IMR-90 (cell line): ENCODE measurements at regions not wholly inside any gene's neighbourhood (a gene's known extent, or its start where the extent isn't known, plus 50 kb on each side); places are given as distances from the start of the nearest gene placed in this dataset.
A peak's percentile ranks its signal among the peaks of the same experiment; 100 is the strongest.

Source experiments
- ATAC-seq: fragments of 200-7000 bp; cut with Tn5 transposase; 2 replicates; pipeline ENCODE4 v1.9.1; 2020; ENCODE audit warnings: low read depth, mild to moderate bottlenecking, moderate library complexity
- BruUV-seq: library from RNA; stranded (reverse); fragments of 400-500 nt; replicated peaks from 2 replicates; lab custom pipeline; 2021; lab: Mats Ljungman, UMichigan
- CTCF ChIA-PET: fragments of 300-600 bp; formaldehyde crosslinking; extraction: SDS; loops from one replicate; lab custom pipeline; 2021; ENCODE audit warnings: antibody characterized with exemption; lab: Yijun Ruan, JAX
- POLR2A ChIA-PET: fragments of 300-600 bp; sonication (Branson Sonifier 250); formaldehyde crosslinking; loops from one replicate; lab custom pipeline; 2022; ENCODE audit warnings: antibody characterized with exemption; ENCODE audit not compliant: unreplicated experiment; lab: Charles Lee
- DNase-seq: peaks from one replicate; pipeline ENCODE4 v3.0.0; 2013
- H2AFZ ChIP-seq: replicated peaks from 2 replicates; pipeline ENCODE3; 2013; ENCODE audit warnings: low read length, mild to moderate bottlenecking; ENCODE audit not compliant: poor library complexity
- H2AK5ac ChIP-seq: 2 replicates; pipeline ENCODE4 v1.6.1; 2013; ENCODE audit warnings: low read depth, low read length, inconsistent platforms
- H2AK9ac ChIP-seq: replicated peaks from 2 replicates; pipeline ENCODE3; 2013; ENCODE audit warnings: mild to moderate bottlenecking, low read depth, low read length, moderate library complexity; ENCODE audit not compliant: poor library complexity
- H2BK120ac ChIP-seq: 2 replicates; pipeline ENCODE4 v1.6.1; 2013; ENCODE audit warnings: low read depth, low read length, inconsistent platforms
- H2BK15ac ChIP-seq: 3 replicates; pipeline ENCODE4 v1.6.1; 2013; ENCODE audit warnings: low read depth, low read length, inconsistent platforms
- H2BK20ac ChIP-seq: 2 replicates; pipeline ENCODE4 v1.6.1; 2013; ENCODE audit warnings: low read depth, mild to moderate bottlenecking, inconsistent platforms, low read length, moderate library complexity
- H2BK5ac ChIP-seq: 2 replicates; pipeline ENCODE4 v1.6.1; 2013; ENCODE audit warnings: mild to moderate bottlenecking, low read depth, low read length, inconsistent platforms; ENCODE audit not compliant: poor library complexity, severe bottlenecking
- H3K14ac ChIP-seq: replicated peaks from 2 replicates; pipeline ENCODE4 v1.6.1; 2013; ENCODE audit warnings: low read depth, low read length, inconsistent platforms
- H3K18ac ChIP-seq: 2 replicates; pipeline ENCODE4 v1.6.1; 2013; ENCODE audit warnings: low read depth, low read length, control low read depth
- H3K23ac ChIP-seq: 2 replicates; pipeline ENCODE4 v1.6.1; 2013; ENCODE audit warnings: low read depth, low read length, inconsistent platforms
- H3K27ac ChIP-seq: 2 replicates; pipeline ENCODE4 v1.5.1; 2013; ENCODE audit warnings: mild to moderate bottlenecking, control low read depth, low read length; ENCODE audit not compliant: insufficient read depth
- H3K27me3 ChIP-seq: 2 replicates; pipeline ENCODE4 v1.6.1; 2013; ENCODE audit warnings: low read length; ENCODE audit not compliant: control insufficient read depth, insufficient read depth
- H3K36me3 ChIP-seq: 2 replicates; pipeline ENCODE4 v1.6.1; 2013; ENCODE audit warnings: low read length, mixed read lengths; ENCODE audit not compliant: control insufficient read depth, insufficient read depth
- H3K4ac ChIP-seq: 2 replicates; pipeline ENCODE4 v1.6.1; 2013; ENCODE audit warnings: low read depth, low read length, inconsistent platforms
- H3K4me1 ChIP-seq: 2 replicates; pipeline ENCODE4 v1.6.1; 2013; ENCODE audit warnings: low read length, mixed read lengths; ENCODE audit not compliant: control insufficient read depth, insufficient read depth
- H3K4me2 ChIP-seq: 2 replicates; pipeline ENCODE4 v1.6.1; 2013; ENCODE audit warnings: low read depth, mild to moderate bottlenecking, control low read depth, low read length, moderate library complexity
- H3K4me3 ChIP-seq: 2 replicates; pipeline ENCODE4 v1.5.1; 2013; ENCODE audit warnings: low read depth, mild to moderate bottlenecking, control low read depth, low read length, moderate library complexity; ENCODE audit not compliant: insufficient read depth
- H3K56ac ChIP-seq: 2 replicates; pipeline ENCODE4 v1.6.1; 2013; ENCODE audit warnings: low read length, inconsistent platforms; ENCODE audit not compliant: insufficient read depth; ENCODE audit errors: extremely low read depth
- H3K79me1 ChIP-seq, 2 experiments: 2 replicates each; pipeline ENCODE4 v1.6.1; 2013; ENCODE audit warnings: low read length in 2 of 2, inconsistent platforms in 1 of 2, low read depth in 1 of 2
- H3K9ac ChIP-seq: 2 replicates; pipeline ENCODE4 v1.6.1; 2013; ENCODE audit warnings: low read depth, low read length, control low read depth
- H3K9me1 ChIP-seq: 2 replicates; pipeline ENCODE4 v1.6.1; 2013; ENCODE audit warnings: low read length, inconsistent platforms; ENCODE audit not compliant: insufficient read depth
- H3K9me3 ChIP-seq: 2 replicates; pipeline ENCODE4 v1.6.1; 2013; ENCODE audit warnings: low read length; ENCODE audit not compliant: control insufficient read depth, insufficient read depth
- H4K20me1 ChIP-seq: 2 replicates; pipeline ENCODE4 v1.6.1; 2013; ENCODE audit warnings: low read length, inconsistent platforms; ENCODE audit not compliant: insufficient read depth
- H4K5ac ChIP-seq: 2 replicates; pipeline ENCODE4 v1.6.1; 2013; ENCODE audit warnings: mild to moderate bottlenecking, low read depth, low read length, control low read depth
- H4K8ac ChIP-seq, 2 experiments: 2 replicates each; pipeline ENCODE4 v1.6.1; 2013; ENCODE audit warnings: low read depth in 2 of 2, low read length in 2 of 2, control low read depth in 1 of 2, inconsistent platforms in 1 of 2
- H4K91ac ChIP-seq: 2 replicates; pipeline ENCODE4 v1.6.1; 2013; ENCODE audit warnings: low read depth, low read length, inconsistent platforms; ENCODE audit not compliant: insufficient read depth
- MAFK ChIP-seq: IDR thresholded peaks from 2 replicates; pipeline ENCODE4 v1.6.1; 2012; ENCODE audit warnings: low read depth, low read length, improper control_type of control experiment
- MAZ ChIP-seq: IDR thresholded peaks from 2 replicates; pipeline ENCODE4 v1.6.1; 2012; ENCODE audit warnings: low read depth, mild to moderate bottlenecking, low read length, improper control_type of control experiment, moderate library complexity, borderline replicate concordance
- NFE2L2 ChIP-seq: fragments of 150-350 bp; IDR thresholded peaks from 2 replicates; pipeline ENCODE4 v1.6.1; 2016; ENCODE audit warnings: low read depth, mild to moderate bottlenecking, low read length
- POLR2A ChIP-seq: IDR thresholded peaks from 2 replicates; pipeline ENCODE4 v1.6.1; 2012; ENCODE audit warnings: mild to moderate bottlenecking, low read depth, low read length
- RAD21 ChIP-seq: IDR thresholded peaks from 2 replicates; pipeline ENCODE4 v1.6.1; 2012; ENCODE audit warnings: low read length, improper control_type of control experiment
- RFX5 ChIP-seq: IDR thresholded peaks from 2 replicates; pipeline ENCODE4 v1.8.0; 2012; ENCODE audit warnings: low read depth, mild to moderate bottlenecking, low read length, moderate library complexity
- WGBS, 2 experiments: methylation state at CpG; one replicate each; pipeline versions ENCODE4 v1.1.5 to v1.1.7; 2013; ENCODE audit warnings: missing lambda C conversion rate in 2 of 2; ENCODE audit not compliant: insufficient read length in 1 of 2; ENCODE audit errors: extremely low coverage in 2 of 2; 5-methylcytosine and 5-hydroxymethylcytosine counted together
- dilution Hi-C: fragments of 300-500 bp; cut with HindIII; formaldehyde crosslinking; loops from one replicate; pipeline ENCODE4 v1.14.3; 2018; ENCODE audit warnings: low sequenced_read_pairs; ENCODE audit not compliant: unreplicated experiment
- in situ Hi-C: fragments of 300-500 bp; cut with MboI; formaldehyde crosslinking; loops from 3 replicates; pipeline ENCODE4 v1.14.3; 2019; ENCODE audit warnings: low sequenced_read_pairs, inconsistent platforms, mixed read lengths
- intact Hi-C: fragments of 100-400 bp; cut with micrococcal nuclease; formaldehyde crosslinking; loops from 2 replicates; pipeline ENCODE4 v1.10.0; 2022
- TF ChIP-seq, protein P1 (sequence below): fragments of 150-350 bp; IDR thresholded peaks from 2 replicates; pipeline ENCODE4 v1.6.1; 2016; ENCODE audit warnings: low read depth, mild to moderate bottlenecking, low read length, moderate library complexity, borderline replicate concordance
- TF ChIP-seq, protein P2 (sequence below): conservative IDR thresholded peaks from 2 replicates; pipeline ENCODE4 v1.5.1; 2012; ENCODE audit warnings: mild to moderate bottlenecking, low read depth, low read length, improper control_type of control experiment

DNA sequence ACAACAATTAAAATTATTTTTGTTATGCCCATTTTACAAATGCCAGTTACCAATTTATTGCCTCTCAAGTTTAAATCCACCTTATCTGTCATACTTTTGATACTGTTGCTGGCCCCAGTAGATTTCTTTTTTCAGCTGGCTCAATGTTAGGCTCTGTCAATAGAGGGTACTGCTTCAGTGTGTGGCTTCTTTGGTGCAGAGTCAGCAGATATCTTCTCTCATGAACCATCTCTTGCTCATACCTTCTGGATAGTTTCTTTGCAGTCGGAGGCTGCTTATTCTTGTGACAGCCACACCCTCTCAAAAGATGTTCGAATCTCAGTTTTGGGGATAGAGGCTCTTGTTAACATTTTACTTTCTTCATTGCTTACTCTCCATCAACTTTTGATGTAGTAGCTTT, 849.9 kb upstream of the SEMA6A start:
- Histone ChIP-seq H3K4me3 (no peak overlapping the region), H3K79me1 (no peaks in the 10 kb centered on the region), H3K9me3 (0 out of 2 replicates have a peak, but pooled peaks cover 2% of the 10 kb centered on the region), H3K27ac (no peak overlapping the region), H3K4ac (no peak overlapping the region), H2AK5ac (no peak overlapping the region), H2AFZ (no peak overlapping the region), H3K9me1 (no peaks in the 10 kb centered on the region), H3K14ac (no peak overlapping the region), H2BK15ac (no peak overlapping the region), H2BK120ac (no peak overlapping the region), H3K56ac (no peak overlapping the region), H2BK20ac (no peak overlapping the region), H3K4me2 (no peak overlapping the region), H4K5ac (no peak overlapping the region), H4K8ac (no peak overlapping the region), H4K20me1 (no peaks in the 10 kb centered on the region), H3K23ac (no peak overlapping the region), H3K27me3 (no peaks in the 10 kb centered on the region), H3K9ac (no peak overlapping the region), H4K91ac (no peak overlapping the region), H3K4me1 (no peaks in the 10 kb centered on the region), H3K18ac (no peak overlapping the region), H2AK9ac (no peak overlapping the region), H3K36me3 (no peaks in the 10 kb centered on the region), H2BK5ac (no peak overlapping the region)
- in situ Hi-C loops (no loop called here), dilution Hi-C loops (no loop called here), intact Hi-C loops (no loop called here)
- ATAC-seq (no peak), DNase-seq (no peak)
- no TSS peak for BruUV-seq
- TF ChIP-seq RFX5 (no peak), MAZ (no peak), POLR2A (no peak), MAFK (0 out of 2 replicates have a peak, but pooled peaks have one; percentile 13), NFE2L2 (no peak), RAD21 (no peak)
- TF ChIP-seq, protein P1, sequence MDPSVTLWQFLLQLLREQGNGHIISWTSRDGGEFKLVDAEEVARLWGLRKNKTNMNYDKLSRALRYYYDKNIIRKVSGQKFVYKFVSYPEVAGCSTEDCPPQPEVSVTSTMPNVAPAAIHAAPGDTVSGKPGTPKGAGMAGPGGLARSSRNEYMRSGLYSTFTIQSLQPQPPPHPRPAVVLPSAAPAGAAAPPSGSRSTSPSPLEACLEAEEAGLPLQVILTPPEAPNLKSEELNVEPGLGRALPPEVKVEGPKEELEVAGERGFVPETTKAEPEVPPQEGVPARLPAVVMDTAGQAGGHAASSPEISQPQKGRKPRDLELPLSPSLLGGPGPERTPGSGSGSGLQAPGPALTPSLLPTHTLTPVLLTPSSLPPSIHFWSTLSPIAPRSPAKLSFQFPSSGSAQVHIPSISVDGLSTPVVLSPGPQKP = no peak
- TF ChIP-seq, protein P2, sequence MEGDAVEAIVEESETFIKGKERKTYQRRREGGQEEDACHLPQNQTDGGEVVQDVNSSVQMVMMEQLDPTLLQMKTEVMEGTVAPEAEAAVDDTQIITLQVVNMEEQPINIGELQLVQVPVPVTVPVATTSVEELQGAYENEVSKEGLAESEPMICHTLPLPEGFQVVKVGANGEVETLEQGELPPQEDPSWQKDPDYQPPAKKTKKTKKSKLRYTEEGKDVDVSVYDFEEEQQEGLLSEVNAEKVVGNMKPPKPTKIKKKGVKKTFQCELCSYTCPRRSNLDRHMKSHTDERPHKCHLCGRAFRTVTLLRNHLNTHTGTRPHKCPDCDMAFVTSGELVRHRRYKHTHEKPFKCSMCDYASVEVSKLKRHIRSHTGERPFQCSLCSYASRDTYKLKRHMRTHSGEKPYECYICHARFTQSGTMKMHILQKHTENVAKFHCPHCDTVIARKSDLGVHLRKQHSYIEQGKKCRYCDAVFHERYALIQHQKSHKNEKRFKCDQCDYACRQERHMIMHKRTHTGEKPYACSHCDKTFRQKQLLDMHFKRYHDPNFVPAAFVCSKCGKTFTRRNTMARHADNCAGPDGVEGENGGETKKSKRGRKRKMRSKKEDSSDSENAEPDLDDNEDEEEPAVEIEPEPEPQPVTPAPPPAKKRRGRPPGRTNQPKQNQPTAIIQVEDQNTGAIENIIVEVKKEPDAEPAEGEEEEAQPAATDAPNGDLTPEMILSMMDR = no peak
- ChIA-PET POLR2A (no interaction called here), CTCF (no interaction called here)
- no CpG with 5 or more reads among the region's 2 CpGs for WGBS, 2 experiments
